ENCODE measurements at regions not wholly inside any gene's neighbourhood (a gene's known extent, or its start where the extent isn't known, plus 50 kb on each side); places are given as distances from the start of the nearest gene placed in this dataset.

DNA sequence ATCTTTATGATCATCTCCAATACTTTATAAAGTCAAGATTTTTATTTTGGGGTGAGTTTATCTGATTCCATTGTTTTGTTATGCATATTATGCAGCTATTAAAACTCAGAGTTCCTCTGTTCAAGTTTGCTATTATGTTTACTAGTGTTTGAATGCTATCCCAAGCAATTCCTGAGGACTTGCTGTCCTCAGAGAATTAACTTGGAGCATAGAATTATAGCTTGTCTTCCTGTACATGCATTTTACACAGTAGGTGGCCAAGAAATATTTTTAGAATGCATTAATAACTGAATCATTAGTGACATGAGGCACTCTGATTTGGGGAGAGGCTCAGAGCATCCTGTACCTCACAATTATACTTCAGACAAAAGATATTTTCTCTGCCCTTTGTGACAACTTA, 195.6 kb upstream of the MIR17HG start:
- TF ChIP-seq POLR2A (IDR thresholded peaks at IDR 0.05; ENCODE audit: low read length) (no peak), GATA1 (IDR thresholded peaks at IDR 0.05; ENCODE audit: low read depth, low read length) (no peak)

All from erythroblast (primary cell).